ENCODE measurements at regions not wholly inside any gene's neighbourhood (a gene's known extent, or its start where the extent isn't known, plus 50 kb on each side); places are given as distances from the start of the nearest gene placed in this dataset.

DNA sequence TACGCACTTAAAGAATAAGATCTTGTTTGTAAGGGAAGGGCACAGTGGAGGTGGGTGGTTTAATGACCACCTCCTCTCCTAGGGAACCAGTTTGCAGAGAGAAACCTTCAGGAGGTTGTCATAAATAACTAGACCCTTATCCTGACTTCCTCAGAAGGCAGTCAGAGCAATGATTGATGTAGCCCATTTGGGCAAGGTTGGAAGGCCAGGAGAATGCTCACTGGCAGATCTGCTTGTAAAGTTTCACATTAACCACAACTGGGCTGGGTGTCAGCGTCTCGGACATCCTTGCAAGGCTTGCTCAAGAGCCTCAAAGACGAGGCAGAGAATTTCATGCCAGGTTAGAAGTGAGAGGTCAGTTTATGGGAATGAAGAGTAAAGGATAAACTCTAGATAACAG lies 87.6 kb upstream of the TRABD2B start:
- TF ChIP-seq, protein P1, sequence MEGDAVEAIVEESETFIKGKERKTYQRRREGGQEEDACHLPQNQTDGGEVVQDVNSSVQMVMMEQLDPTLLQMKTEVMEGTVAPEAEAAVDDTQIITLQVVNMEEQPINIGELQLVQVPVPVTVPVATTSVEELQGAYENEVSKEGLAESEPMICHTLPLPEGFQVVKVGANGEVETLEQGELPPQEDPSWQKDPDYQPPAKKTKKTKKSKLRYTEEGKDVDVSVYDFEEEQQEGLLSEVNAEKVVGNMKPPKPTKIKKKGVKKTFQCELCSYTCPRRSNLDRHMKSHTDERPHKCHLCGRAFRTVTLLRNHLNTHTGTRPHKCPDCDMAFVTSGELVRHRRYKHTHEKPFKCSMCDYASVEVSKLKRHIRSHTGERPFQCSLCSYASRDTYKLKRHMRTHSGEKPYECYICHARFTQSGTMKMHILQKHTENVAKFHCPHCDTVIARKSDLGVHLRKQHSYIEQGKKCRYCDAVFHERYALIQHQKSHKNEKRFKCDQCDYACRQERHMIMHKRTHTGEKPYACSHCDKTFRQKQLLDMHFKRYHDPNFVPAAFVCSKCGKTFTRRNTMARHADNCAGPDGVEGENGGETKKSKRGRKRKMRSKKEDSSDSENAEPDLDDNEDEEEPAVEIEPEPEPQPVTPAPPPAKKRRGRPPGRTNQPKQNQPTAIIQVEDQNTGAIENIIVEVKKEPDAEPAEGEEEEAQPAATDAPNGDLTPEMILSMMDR (IDR thresholded peaks at IDR 0.05): no peak
- TF ChIP-seq POLR2A (IDR thresholded peaks at IDR 0.05) (no peak), POLR2AphosphoS5 (IDR thresholded peaks at IDR 0.05) (no peak)
